Erythroblast (primary cell): ENCODE measurements at regions not wholly inside any gene's neighbourhood (a gene's known extent, or its start where the extent isn't known, plus 50 kb on each side); places are given as distances from the start of the nearest gene placed in this dataset.

Experiments
- GATA1 ChIP-seq: IDR thresholded peaks from 2 replicates; pipeline ENCODE4 v1.6.1; 2011; ENCODE audit warnings: low read depth, mild to moderate bottlenecking, control low read depth, low read length, moderate library complexity
- POLR2A ChIP-seq: IDR thresholded peaks from 2 replicates; pipeline ENCODE4 v1.6.1; 2011; ENCODE audit warnings: mild to moderate bottlenecking, low read length

GRCh38 chr22:47458348-47458747 lies 695.9 kb downstream of the TBC1D22A start:
- no peak for TF ChIP-seq POLR2A
- TF ChIP-seq GATA1 = no peak
